ENCODE measurements at regions not wholly inside any gene's neighbourhood (a gene's known extent, or its start where the extent isn't known, plus 50 kb on each side); places are given as distances from the start of the nearest gene placed in this dataset.

DNA sequence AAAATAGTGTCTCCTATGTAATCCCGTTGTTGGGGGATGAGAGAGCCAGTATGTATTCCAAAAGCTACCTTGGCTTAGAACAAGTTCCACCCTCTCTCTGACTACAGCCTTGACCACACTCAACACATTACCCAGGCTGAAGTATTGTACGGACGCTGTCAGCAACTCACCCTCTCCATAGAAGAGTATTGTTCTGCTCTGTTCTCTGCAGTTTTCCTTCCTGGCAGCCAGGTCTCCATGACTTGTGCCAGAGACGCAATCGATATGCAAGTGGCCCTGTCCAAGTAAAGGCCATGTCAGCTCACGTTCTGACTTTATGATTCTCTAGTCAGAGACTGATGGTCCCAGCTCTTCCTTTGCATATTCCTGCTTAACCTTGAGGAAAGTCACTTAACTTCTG lies 164.1 kb upstream of the SLCO3A1 start:
- Mint-ChIP-seq H3K27me3 (no peaks in the 10 kb centered on the region), H3K36me3 (no peaks in the 10 kb centered on the region), H3K9me3 (no peaks in the 10 kb centered on the region), H3K4me1 (ENCODE audit: unreplicated experiment) (peaks cover 6% of the 10 kb centered on the region), H3K27ac (no peak overlapping the region), H3K4me3 (no peak overlapping the region)
- TF ChIP-seq, protein P1, sequence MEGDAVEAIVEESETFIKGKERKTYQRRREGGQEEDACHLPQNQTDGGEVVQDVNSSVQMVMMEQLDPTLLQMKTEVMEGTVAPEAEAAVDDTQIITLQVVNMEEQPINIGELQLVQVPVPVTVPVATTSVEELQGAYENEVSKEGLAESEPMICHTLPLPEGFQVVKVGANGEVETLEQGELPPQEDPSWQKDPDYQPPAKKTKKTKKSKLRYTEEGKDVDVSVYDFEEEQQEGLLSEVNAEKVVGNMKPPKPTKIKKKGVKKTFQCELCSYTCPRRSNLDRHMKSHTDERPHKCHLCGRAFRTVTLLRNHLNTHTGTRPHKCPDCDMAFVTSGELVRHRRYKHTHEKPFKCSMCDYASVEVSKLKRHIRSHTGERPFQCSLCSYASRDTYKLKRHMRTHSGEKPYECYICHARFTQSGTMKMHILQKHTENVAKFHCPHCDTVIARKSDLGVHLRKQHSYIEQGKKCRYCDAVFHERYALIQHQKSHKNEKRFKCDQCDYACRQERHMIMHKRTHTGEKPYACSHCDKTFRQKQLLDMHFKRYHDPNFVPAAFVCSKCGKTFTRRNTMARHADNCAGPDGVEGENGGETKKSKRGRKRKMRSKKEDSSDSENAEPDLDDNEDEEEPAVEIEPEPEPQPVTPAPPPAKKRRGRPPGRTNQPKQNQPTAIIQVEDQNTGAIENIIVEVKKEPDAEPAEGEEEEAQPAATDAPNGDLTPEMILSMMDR (conservative IDR thresholded peaks at IDR 0.05) = no peak
- DNase-seq (ENCODE audit: extremely low spot score, unreplicated experiment) = no peak

DNA sequence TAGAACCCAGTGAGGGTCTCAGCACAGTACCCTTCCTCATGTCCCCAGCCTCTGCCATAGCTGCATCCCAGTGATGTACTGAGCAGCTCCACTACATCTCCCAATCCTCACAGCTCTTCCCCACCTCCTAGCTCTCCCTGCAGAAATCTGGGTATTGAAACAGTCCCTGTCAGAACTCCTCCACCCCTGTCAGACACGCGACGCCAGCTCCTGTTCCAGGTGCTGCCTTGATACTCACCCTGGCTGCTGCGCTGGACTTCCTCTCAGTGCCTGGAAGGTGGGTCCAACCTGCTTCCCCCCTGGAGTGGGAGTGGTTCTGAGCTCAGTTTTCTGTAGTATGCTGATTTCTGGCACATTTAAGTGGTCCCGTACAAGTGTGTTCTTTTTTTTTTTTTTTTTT lies 160.9 kb upstream of the SLCO3A1 start:
- H3K27me3 Mint-ChIP-seq = no peaks in the 10 kb centered on the region
- no peaks in the 10 kb centered on the region for H3K36me3 Mint-ChIP-seq
- no peaks in the 10 kb centered on the region for H3K9me3 Mint-ChIP-seq
- TF ChIP-seq, protein P1 (conservative IDR thresholded peaks at IDR 0.05) = no peak
- H3K4me1 Mint-ChIP-seq (ENCODE audit: unreplicated experiment) = peaks cover 27% of the 10 kb centered on the region
- H3K4me3 Mint-ChIP-seq = no peak overlapping the region
- H3K27ac Mint-ChIP-seq = no peak overlapping the region
- no peak for DNase-seq (ENCODE audit: extremely low spot score, unreplicated experiment)

DNA sequence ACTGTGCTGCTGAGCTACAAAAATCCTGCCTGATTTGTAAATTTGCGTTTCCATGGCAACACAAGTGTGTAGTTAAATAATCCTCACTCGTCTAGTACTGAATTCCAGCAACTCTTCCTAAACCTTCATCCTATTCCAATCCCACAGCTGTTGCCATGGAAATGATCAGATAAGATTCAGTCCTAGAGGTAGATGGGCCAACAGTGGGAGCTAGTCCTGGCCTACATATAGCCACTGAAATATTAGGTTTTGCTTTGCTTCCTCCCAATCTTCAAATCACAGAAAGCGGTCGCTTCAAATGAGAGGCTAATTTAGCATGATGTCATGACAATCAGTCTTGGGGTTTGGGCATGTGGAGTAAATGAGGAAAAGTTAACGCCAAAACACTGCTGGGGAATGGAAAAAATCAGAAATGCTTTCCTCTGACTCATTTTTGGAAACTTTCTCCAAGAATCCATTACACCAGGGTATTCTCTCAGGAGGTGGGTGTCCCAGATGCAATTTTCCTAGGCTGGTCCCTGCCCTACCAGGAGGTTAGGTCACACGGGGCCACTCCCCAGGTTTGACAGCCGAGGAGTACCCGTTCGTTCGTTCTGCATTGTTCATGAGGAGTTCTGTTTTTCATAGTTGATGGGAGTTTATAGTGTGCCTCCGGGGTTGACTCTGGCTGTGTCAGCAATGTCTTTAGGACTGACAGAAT lies 159.2 kb upstream of the SLCO3A1 start:
- DNase-seq (ENCODE audit: extremely low spot score, unreplicated experiment) = no peak
- Mint-ChIP-seq H3K4me1 (ENCODE audit: unreplicated experiment) (peaks cover 27% of the 10 kb centered on the region), H3K36me3 (no peaks in the 10 kb centered on the region), H3K27me3 (no peaks in the 10 kb centered on the region), H3K4me3 (peak overlapping the region; percentile 76), H3K27ac (peak overlapping the region; percentile 86), H3K9me3 (no peaks in the 10 kb centered on the region)
- TF ChIP-seq, protein P1 (conservative IDR thresholded peaks at IDR 0.05) = no peak

DNA sequence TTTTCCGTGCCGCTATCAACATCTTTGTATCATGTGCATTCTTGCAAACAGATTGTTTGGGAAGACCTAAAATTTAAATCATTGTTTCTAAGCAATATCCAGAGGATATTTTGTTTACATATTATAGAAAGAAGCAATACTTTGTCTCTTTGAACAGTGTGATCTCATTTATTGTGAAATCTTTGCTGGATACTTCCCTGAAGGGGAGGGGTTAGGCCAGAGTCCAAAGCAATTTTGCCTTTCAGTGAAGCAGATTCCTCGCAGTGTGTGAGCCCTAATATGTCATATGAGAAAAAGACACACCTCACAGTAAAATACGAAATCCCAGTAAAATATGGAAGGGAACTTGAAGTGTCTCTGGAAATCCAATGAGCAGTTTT lies 158.7 kb upstream of the SLCO3A1 start:
- Mint-ChIP-seq H3K27ac (peak overlapping the region; percentile 86), H3K9me3 (no peaks in the 10 kb centered on the region), H3K27me3 (no peaks in the 10 kb centered on the region), H3K36me3 (no peaks in the 10 kb centered on the region), H3K4me3 (peak overlapping the region; percentile 76), H3K4me1 (ENCODE audit: unreplicated experiment) (peaks cover 27% of the 10 kb centered on the region)
- no peak for DNase-seq (ENCODE audit: extremely low spot score, unreplicated experiment)
- TF ChIP-seq, protein P1 (conservative IDR thresholded peaks at IDR 0.05) = no peak

DNA sequence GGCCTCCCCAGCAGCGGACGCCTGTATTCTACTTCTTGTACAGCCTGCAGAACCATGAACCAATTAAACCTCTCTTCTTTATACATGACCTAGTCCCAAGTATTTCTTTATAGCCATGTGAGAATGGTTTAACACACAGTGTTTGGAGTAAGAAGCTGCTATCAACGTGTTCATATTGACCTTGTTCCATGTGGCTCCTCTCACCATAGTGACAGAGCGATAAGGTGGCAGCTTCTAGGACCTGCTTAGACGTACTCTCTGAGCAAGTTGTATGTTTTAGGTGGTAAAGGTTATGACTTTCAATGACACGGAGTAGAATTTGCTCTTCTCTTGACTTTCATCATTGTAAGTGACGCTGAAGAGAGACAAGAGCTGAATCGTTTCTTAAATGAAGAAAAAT lies 157.7 kb upstream of the SLCO3A1 start:
- no peak for DNase-seq (ENCODE audit: extremely low spot score, unreplicated experiment)
- Mint-ChIP-seq H3K4me1 (ENCODE audit: unreplicated experiment) (peaks cover 27% of the 10 kb centered on the region), H3K27me3 (no peaks in the 10 kb centered on the region), H3K4me3 (no peak overlapping the region), H3K36me3 (no peaks in the 10 kb centered on the region), H3K27ac (peak overlapping the region; percentile 33), H3K9me3 (no peaks in the 10 kb centered on the region)
- TF ChIP-seq, protein P1 (conservative IDR thresholded peaks at IDR 0.05) = no peak
